BLaER1 treated with 17β-estradiol and CSF1 and Interleukin-3, amounts not matched to agents 10 nM and 100 nM (cell line): ENCODE measurements at regions not wholly inside any gene's neighbourhood (a gene's known extent, or its start where the extent isn't known, plus 50 kb on each side); places are given as distances from the start of the nearest gene placed in this dataset.

Source experiments
- H3K27ac ChIP-seq, 11 experiments: shearing (Covaris generic); formaldehyde crosslinking; 2 replicates each; pipeline ENCODE4 v1.8.1; 2022
- H3K27me3 ChIP-seq, 11 experiments: shearing (Covaris generic); formaldehyde crosslinking; 2 replicates each; pipeline ENCODE4 v1.8.1; 2022
- H3K36me3 ChIP-seq, 11 experiments: shearing (Covaris generic); formaldehyde crosslinking; 2 replicates each; pipeline ENCODE4 v1.8.1; 2022
- H3K4me1 ChIP-seq, 10 experiments: shearing (Covaris generic); formaldehyde crosslinking; 2 replicates each; pipeline ENCODE4 v1.8.1; 2022
- H3K4me2 ChIP-seq, 11 experiments: shearing (Covaris generic); formaldehyde crosslinking; 2 replicates each; pipeline ENCODE4 v1.8.1; 2022
- H3K4me3 ChIP-seq, 10 experiments: shearing (Covaris generic); formaldehyde crosslinking; 2 replicates each; pipeline ENCODE4 v1.8.1; 2022
- H3K9ac ChIP-seq, 11 experiments: shearing (Covaris generic); formaldehyde crosslinking; 2 replicates each; pipeline ENCODE4 v1.8.1; 2022
- H3K9me3 ChIP-seq, 11 experiments: shearing (Covaris generic); formaldehyde crosslinking; replicated peaks in 1 of 11; 2 replicates each; pipeline ENCODE4 v1.8.1; 2022
- H4K20me1 ChIP-seq, 11 experiments: shearing (Covaris generic); formaldehyde crosslinking; 2 replicates each; pipeline ENCODE4 v1.8.1; 2022
- Cebpa-rat ChIP-seq, 11 experiments: shearing (Covaris generic); IDR thresholded peaks; 2 replicates each; pipeline ENCODE4 v1.8.1; 2022

DNA sequence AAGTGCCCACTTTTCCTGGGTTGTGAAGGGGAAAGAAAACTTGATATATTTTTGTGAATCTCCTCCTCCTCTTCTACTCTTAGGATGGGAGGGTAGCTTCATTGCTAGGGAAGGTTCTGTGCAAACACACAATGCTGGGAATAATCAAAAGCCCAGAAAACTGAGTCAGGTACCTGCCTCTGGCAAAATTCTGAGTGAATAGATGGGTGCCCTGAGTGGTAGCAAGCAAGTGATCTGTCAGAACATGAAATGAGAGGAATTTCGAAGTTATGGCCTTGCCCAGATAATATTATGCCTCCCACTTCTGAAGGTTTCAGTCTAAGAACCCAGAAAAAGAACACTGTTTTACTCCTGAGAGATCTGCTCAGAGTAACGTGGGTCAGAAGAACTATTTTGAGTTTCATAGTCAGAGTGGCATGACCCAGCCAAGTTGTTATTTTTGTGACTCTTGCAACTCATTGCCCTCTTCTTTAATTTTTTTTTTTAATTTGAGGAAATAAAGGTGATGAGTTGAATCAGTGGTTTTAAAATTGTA, 158.3 kb downstream of the BMP2 start:
- H4K20me1 ChIP-seq, result no peaks in the 10 kb centered on the region

DNA sequence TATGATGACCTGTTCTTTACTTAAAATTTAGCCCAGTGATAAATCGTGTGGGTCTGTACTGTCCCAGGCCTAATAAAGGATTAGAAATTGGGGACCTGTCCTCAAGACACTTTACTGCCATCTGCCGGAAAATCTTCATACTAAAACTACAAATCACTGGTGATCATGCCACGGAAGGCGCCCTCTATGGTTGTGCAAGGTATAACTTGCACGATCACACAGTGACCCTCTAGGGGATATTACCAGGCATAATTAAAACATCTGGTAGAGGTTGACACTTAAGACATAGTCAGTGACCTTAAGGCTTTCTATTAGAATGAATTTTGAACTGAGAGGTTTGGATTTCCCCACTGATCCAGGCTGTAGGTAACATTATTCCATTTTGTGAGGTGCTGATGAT, 172.6 kb downstream of the BMP2 start:
- Histone ChIP-seq H3K9ac (no peak overlapping the region), H3K27me3 (no peaks in the 10 kb centered on the region), H4K20me1 (no peaks in the 10 kb centered on the region), H3K27ac (no peak overlapping the region), H3K36me3 (no peaks in the 10 kb centered on the region), H3K4me3 (no peak overlapping the region), H3K9me3 (no peaks in the 10 kb centered on the region), H3K4me1 (no peaks in the 10 kb centered on the region), H3K4me2 (no peak overlapping the region)
- no peak for TF ChIP-seq Cebpa-rat (IDR thresholded peaks at IDR 0.05)

More for the DNA sequence above, 158.3 kb downstream of the BMP2 start:
- H3K4me3 ChIP-seq, result no peak overlapping the region
- H3K9me3 ChIP-seq, result no peaks in the 10 kb centered on the region; a peak in 2 of 22 replicates
- H3K4me2 ChIP-seq, result no peak overlapping the region
- no peak for TF ChIP-seq Cebpa-rat (IDR thresholded peaks at IDR 0.05)
- H3K36me3 ChIP-seq, result no peaks in the 10 kb centered on the region
- peaks cover 0 to 7% (median 0%) of the 10 kb centered on the region in 10 experiments; a peak in 3 of 20 replicates for H3K4me1 ChIP-seq
- no peaks in the 10 kb centered on the region for H3K27me3 ChIP-seq
- H3K27ac ChIP-seq, result no peak overlapping the region
- no peak overlapping the region for H3K9ac ChIP-seq

DNA sequence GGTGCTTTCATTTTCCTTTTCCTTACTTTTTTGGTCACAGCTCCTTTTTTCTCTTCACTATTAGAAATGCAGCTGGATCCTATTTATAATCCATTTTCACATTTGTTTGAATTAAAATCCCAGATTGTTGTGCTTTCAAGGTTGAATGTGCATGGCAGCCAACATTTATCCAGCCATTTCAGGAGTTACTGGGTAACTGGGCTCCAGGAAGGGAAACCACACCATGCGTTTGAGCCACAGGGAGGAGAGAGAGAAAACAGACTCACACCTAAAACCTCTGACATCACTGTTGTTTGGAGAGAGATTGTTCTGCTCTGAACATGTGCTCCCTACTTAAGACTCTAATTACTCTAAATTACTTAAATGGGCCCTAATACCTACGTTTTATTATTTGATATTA, 173.4 kb downstream of the BMP2 start:
- no peak for TF ChIP-seq Cebpa-rat (IDR thresholded peaks at IDR 0.05)

DNA sequence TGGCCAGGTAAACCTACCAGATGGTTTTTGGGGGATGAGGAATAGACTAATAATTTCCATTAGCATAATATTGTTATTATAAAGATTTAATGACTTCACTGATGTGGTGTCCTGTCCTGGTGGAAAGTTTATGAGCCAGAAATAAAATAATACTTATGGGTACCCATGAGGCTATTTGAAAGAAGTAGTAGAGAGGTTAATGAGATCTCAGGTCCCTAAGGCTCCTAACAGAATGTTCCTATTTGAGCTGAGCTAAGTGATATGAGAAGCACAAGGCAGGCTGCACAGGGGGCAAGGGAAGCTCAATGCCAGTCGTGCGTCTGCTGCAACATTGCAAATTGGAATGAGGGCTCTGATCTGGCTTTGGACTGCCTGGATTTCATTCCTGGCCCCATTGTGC, 174.1 kb downstream of the BMP2 start:
- Histone ChIP-seq H3K4me1 (no peaks in the 10 kb centered on the region), H3K9me3 (no peaks in the 10 kb centered on the region), H3K9ac (no peak overlapping the region), H3K4me2 (no peak overlapping the region), H3K27ac (no peak overlapping the region), H3K4me3 (no peak overlapping the region), H3K36me3 (no peaks in the 10 kb centered on the region), H3K27me3 (no peaks in the 10 kb centered on the region), H4K20me1 (no peaks in the 10 kb centered on the region)
- no peak for TF ChIP-seq Cebpa-rat (IDR thresholded peaks at IDR 0.05)

More for the DNA sequence above, 173.4 kb downstream of the BMP2 start:
- Histone ChIP-seq H3K9me3 (no peaks in the 10 kb centered on the region), H3K36me3 (no peaks in the 10 kb centered on the region), H3K27me3 (no peaks in the 10 kb centered on the region), H3K27ac (no peak overlapping the region), H3K4me2 (no peak overlapping the region), H3K9ac (no peak overlapping the region), H3K4me3 (no peak overlapping the region), H3K4me1 (no peaks in the 10 kb centered on the region), H4K20me1 (no peaks in the 10 kb centered on the region)

DNA sequence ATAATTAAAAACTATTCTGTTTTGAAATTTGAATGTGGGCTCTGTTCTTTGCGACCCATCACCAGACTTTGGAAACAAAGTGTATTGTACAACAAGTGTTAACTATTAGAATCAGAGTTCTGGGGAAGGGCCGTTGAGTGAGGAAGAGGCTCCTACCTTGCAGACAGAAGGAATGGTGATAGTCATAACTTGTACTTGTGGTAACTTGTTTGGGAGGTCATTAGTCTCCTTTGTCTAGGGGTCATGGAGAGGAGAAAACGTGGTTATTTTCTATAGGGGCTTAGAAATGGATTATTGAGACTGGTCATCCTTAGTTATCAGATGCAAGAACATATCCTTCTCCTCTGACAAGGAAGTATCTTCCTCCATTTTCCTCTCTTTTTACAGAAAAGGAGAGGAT, 174.8 kb downstream of the BMP2 start:
- Histone ChIP-seq H3K4me2 (no peak overlapping the region), H3K4me3 (no peak overlapping the region), H3K9ac (no peak overlapping the region), H3K9me3 (no peaks in the 10 kb centered on the region), H4K20me1 (no peaks in the 10 kb centered on the region), H3K36me3 (no peaks in the 10 kb centered on the region), H3K4me1 (no peaks in the 10 kb centered on the region), H3K27ac (no peak overlapping the region), H3K27me3 (no peaks in the 10 kb centered on the region)
- no peak for TF ChIP-seq Cebpa-rat (IDR thresholded peaks at IDR 0.05)

DNA sequence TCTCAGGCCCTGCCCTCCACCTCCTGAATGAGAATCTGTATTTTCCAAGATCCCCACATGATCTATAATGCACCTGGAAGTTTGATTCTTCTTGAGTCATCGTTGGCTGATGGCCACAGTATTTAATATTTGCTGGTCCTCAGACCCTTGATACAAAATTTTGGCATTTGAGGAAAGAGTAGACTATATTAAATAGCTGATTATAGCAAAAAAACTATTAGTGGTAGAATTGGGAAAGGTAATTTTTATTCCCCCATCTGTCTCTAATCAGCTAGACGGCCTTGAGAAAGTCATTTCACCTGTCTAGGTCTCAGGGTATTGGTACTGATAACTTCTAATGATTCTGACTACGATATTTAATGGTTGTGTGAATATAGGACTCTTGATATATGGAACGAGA, 176.8 kb downstream of the BMP2 start:
- no peak overlapping the region for H3K4me2 ChIP-seq
- no peak overlapping the region for H3K9ac ChIP-seq
- TF ChIP-seq Cebpa-rat (IDR thresholded peaks at IDR 0.05), result no peak
- no peak overlapping the region for H3K4me3 ChIP-seq
- H3K27ac ChIP-seq, result no peak overlapping the region
- no peaks in the 10 kb centered on the region for H3K4me1 ChIP-seq
- no peaks in the 10 kb centered on the region for H4K20me1 ChIP-seq
- no peaks in the 10 kb centered on the region for H3K9me3 ChIP-seq
- H3K27me3 ChIP-seq, result no peaks in the 10 kb centered on the region
- no peaks in the 10 kb centered on the region for H3K36me3 ChIP-seq

DNA sequence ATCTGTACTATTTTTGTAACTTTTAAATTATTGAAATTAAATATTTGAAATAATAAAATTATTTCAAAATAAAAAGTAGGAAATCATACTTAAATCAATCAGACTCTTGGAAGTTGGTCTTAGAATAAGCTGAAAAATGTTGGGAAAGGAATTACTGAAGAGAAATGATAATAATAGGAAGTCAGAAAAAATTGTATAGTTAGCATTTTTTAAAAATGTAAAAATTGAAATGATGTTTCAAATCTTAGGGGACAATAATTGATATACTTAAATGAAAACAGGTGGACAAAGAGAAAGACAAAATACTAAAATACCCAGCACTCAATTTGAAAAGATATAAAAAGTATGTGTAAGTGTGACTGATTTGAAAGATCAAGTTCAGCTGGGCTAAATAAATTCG, 186.1 kb downstream of the BMP2 start:
- Histone ChIP-seq H3K4me2 (no peak overlapping the region), H3K4me1 (peaks cover 0 to 13% (median 0%) of the 10 kb centered on the region in 10 experiments; a peak in 8 of 20 replicates), H3K27me3 (no peaks in the 10 kb centered on the region), H4K20me1 (no peaks in the 10 kb centered on the region), H3K9me3 (peaks cover 21 to 32% (median 23%) of the 10 kb centered on the region in 11 experiments; a peak in 21 of 22 replicates), H3K4me3 (no peak overlapping the region), H3K27ac (no peak overlapping the region), H3K36me3 (no peaks in the 10 kb centered on the region), H3K9ac (no peak overlapping the region)
- no peak for TF ChIP-seq Cebpa-rat (IDR thresholded peaks at IDR 0.05)

DNA sequence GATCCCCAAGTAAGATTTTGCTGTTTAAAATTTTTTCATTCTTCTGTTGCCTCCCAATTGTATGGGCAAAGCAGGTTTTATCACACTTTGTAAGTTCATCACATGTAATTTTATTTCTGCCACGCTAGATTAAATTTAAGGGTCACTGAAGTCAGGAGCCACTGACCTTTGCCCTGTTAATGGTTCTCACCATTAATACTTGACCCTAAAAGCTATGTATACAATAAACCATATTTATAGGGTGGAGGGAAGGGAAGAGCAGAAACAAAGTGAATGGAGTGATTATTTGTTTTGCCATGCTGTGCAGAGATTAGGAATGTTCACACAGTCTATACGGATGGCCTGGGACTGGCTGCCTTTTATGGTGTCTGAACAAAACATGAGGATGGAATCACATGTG, 186.7 kb downstream of the BMP2 start:
- H3K4me2 ChIP-seq, result no peak overlapping the region
- H3K36me3 ChIP-seq, result no peaks in the 10 kb centered on the region
- H3K4me1 ChIP-seq, result peaks cover 0 to 13% (median 0%) of the 10 kb centered on the region in 10 experiments; a peak in 8 of 20 replicates
- H3K9ac ChIP-seq, result no peak overlapping the region
- TF ChIP-seq Cebpa-rat (IDR thresholded peaks at IDR 0.05), result no peak
- H3K4me3 ChIP-seq, result no peak overlapping the region
- no peaks in the 10 kb centered on the region for H3K27me3 ChIP-seq
- no peaks in the 10 kb centered on the region for H4K20me1 ChIP-seq
- peaks cover 21 to 32% (median 23%) of the 10 kb centered on the region in 11 experiments; a peak in 21 of 22 replicates for H3K9me3 ChIP-seq
- no peak overlapping the region for H3K27ac ChIP-seq

DNA sequence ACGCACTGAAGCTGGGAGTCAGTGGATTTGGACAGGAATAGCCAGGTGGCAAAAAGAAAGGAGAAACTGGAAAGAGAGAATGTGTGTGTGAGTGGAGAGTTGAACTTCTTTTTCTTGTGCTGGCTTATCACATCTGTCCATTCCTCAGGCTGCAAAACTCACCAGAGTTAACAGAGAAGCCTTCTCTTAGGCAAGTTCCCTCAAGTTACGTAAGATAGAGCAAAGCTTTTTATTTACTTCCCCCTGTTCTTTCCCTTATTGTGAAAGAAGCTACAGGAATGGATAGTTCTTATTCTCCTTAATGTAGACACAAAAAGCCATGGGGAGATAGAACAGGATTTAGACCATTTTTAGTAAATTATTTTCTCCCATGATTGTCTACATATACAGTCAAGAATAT, 188.6 kb downstream of the BMP2 start:
- H3K27ac ChIP-seq, result no peak overlapping the region
- no peak overlapping the region for H3K9ac ChIP-seq
- peaks cover 17 to 22% (median 21%) of the 10 kb centered on the region in 11 experiments; a peak in 21 of 22 replicates for H3K9me3 ChIP-seq
- H3K4me3 ChIP-seq, result no peak overlapping the region
- no peaks in the 10 kb centered on the region for H3K36me3 ChIP-seq
- 0 out of 22 replicates have a peak, but pooled peaks of 1 of the 11 experiments have one; percentile 15 for TF ChIP-seq Cebpa-rat (IDR thresholded peaks at IDR 0.05)
- peaks cover 0 to 13% (median 0%) of the 10 kb centered on the region in 10 experiments; a peak in 8 of 20 replicates for H3K4me1 ChIP-seq
- no peaks in the 10 kb centered on the region for H4K20me1 ChIP-seq
- H3K27me3 ChIP-seq, result no peaks in the 10 kb centered on the region
- H3K4me2 ChIP-seq, result peak overlapping the region in 5 of 11 experiments; percentile 17 to 50 (median 46); a peak in 7 of 22 replicates

DNA sequence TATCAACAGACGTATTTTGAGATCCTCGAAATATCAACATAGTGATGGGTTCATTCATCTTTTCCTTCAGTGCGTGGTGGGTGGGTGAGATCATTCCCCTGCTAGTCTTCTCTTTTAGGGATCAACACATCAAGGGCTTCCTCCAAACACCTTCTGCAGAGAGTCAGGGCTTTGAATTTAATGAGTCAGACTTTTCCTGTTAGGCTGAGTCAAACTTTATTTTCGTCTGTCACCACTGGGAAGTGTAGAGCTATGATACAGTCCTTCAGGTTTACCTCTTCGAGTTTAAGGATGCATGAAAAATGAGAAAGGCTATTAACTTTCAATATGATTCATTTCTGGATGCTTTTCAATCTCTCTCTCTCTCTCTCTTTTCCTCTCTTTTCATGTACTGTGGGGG, 189.1 kb downstream of the BMP2 start:
- no peak overlapping the region for H3K4me3 ChIP-seq
- no peak for TF ChIP-seq Cebpa-rat (IDR thresholded peaks at IDR 0.05)

More for the DNA sequence above, 189.1 kb downstream of the BMP2 start:
- peaks cover 11 to 17% (median 16%) of the 10 kb centered on the region in 11 experiments; a peak in 21 of 22 replicates for H3K9me3 ChIP-seq
- no peak overlapping the region for H3K27ac ChIP-seq
- peak overlapping the region in 4 of 11 experiments; percentile 32 to 50 (median 47); a peak in 7 of 22 replicates for H3K4me2 ChIP-seq
- H3K36me3 ChIP-seq, result no peaks in the 10 kb centered on the region
- no peak overlapping the region for H3K9ac ChIP-seq
- H3K27me3 ChIP-seq, result no peaks in the 10 kb centered on the region
- no peaks in the 10 kb centered on the region for H4K20me1 ChIP-seq
- peaks cover 0 to 13% (median 0%) of the 10 kb centered on the region in 10 experiments; a peak in 8 of 20 replicates for H3K4me1 ChIP-seq
